A549 (cell line): ENCODE measurements at regions not wholly inside any gene's neighbourhood (a gene's known extent, or its start where the extent isn't known, plus 50 kb on each side); places are given as distances from the start of the nearest gene placed in this dataset.

ENCODE experiments used
- BHLHE40 ChIP-seq: IDR thresholded peaks from 2 replicates; pipeline ENCODE4 v1.6.1; 2012; ENCODE audit warnings: low read depth, low read length, inconsistent platforms
- CBX8 ChIP-seq: fragments of 200-600 bp; sonication (generic); IDR thresholded peaks from 2 replicates; pipeline ENCODE4 v1.6.1; 2016
- EP300 ChIP-seq, 2 experiments: fragments of >200 bp; sonication (Bioruptor Twin); formaldehyde crosslinking; IDR thresholded peaks; 2 replicates in 1 of 2; 3 replicates in 1 of 2; pipeline ENCODE4 v1.6.1; 2016 to 2017
- TP53 ChIP-seq: fragments of 250-450 bp; sonication (Bioruptor Pico); IDR thresholded peaks from 2 replicates; pipeline ENCODE4 v1.5.0; 2021; ENCODE audit warnings: mild to moderate bottlenecking, moderate library complexity
- TF ChIP-seq, protein P1 (sequence below): fragments of >200 bp; sonication (Bioruptor Twin); formaldehyde crosslinking; IDR thresholded peaks from 3 replicates; pipeline ENCODE4 v1.5.1; 2016

DNA sequence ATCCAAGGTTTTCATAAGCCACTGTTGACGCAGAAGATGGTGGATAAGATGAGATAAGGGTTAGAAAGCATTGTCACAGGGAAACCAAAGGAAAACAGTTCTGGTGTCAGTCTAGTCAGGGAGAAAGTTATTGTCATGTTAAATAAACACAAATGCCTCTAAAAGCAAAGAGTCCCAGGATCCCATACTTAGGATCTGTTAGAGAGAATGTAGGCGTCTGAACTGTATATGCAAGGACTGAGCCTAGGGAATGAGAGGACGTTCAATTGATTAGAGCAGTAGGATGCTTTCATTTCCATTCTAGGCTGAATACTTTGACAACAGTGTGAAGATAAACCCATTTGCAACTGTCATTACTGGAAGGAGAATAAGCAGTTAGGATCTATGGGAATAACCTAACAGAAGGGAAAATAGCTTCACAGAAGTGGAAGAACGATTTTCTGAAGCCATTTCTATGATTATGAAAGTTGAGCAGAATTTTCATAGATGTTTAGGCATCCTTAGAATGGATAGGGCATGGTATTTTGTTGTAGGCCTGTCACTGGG is 1149.1 kb upstream of the CDH8 start:
- TF ChIP-seq, protein P1, sequence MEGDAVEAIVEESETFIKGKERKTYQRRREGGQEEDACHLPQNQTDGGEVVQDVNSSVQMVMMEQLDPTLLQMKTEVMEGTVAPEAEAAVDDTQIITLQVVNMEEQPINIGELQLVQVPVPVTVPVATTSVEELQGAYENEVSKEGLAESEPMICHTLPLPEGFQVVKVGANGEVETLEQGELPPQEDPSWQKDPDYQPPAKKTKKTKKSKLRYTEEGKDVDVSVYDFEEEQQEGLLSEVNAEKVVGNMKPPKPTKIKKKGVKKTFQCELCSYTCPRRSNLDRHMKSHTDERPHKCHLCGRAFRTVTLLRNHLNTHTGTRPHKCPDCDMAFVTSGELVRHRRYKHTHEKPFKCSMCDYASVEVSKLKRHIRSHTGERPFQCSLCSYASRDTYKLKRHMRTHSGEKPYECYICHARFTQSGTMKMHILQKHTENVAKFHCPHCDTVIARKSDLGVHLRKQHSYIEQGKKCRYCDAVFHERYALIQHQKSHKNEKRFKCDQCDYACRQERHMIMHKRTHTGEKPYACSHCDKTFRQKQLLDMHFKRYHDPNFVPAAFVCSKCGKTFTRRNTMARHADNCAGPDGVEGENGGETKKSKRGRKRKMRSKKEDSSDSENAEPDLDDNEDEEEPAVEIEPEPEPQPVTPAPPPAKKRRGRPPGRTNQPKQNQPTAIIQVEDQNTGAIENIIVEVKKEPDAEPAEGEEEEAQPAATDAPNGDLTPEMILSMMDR = no peak
- TF ChIP-seq CBX8 = no peak
- TF ChIP-seq BHLHE40 = no peak
- TF ChIP-seq TP53 (CRISPR knock-in tag) = no peak
- no peak for TF ChIP-seq EP300 (IDR thresholded peaks at IDR 0.05)
